ENCODE measurements at regions not wholly inside any gene's neighbourhood (a gene's known extent, or its start where the extent isn't known, plus 50 kb on each side); places are given as distances from the start of the nearest gene placed in this dataset.

DNA sequence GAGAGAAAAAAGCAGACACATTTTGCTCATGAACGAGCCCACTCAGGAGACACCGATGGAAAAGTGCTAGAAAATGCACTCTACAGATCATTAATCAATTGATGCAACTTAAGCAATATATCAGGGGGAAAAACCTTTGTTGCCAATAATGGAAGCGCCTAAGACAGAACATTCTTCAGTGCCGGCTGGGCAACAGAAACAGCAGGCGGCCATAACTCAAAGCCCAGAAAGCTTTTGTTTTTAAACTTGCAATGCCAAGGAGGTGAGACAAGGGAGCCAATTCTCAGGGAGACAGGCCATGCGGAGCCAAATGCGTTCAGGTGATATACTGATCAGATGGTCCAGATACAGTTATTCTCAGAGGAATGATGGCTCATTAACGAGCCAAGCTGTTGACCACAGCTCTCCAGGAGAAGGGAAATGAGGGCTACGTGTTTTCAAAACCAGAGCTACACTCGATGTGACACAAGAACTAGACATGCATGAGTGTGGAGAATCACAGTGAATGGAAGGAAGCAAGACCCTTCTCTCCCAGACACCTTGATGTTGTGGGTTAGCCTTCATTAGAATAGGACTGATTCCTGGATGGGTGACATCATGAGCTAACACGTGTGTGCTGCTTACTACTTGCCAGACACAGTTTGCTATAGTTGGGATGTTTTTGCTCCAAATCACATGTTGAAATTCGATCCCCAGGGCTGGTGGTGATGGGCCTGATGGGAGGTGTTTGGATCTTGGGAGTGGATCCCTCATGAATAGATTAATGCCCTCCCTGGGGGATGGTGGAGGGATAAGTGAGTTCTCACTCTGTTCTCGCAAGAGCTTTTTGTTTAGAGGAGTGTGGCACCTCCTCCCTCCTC, 79.1 kb upstream of the KCNMA1 start:
- TF ChIP-seq TAF1 (IDR thresholded peaks at IDR 0.05; ENCODE audit: borderline replicate concordance, insufficient read depth, low read length): no peak
- TF ChIP-seq, protein P1, sequence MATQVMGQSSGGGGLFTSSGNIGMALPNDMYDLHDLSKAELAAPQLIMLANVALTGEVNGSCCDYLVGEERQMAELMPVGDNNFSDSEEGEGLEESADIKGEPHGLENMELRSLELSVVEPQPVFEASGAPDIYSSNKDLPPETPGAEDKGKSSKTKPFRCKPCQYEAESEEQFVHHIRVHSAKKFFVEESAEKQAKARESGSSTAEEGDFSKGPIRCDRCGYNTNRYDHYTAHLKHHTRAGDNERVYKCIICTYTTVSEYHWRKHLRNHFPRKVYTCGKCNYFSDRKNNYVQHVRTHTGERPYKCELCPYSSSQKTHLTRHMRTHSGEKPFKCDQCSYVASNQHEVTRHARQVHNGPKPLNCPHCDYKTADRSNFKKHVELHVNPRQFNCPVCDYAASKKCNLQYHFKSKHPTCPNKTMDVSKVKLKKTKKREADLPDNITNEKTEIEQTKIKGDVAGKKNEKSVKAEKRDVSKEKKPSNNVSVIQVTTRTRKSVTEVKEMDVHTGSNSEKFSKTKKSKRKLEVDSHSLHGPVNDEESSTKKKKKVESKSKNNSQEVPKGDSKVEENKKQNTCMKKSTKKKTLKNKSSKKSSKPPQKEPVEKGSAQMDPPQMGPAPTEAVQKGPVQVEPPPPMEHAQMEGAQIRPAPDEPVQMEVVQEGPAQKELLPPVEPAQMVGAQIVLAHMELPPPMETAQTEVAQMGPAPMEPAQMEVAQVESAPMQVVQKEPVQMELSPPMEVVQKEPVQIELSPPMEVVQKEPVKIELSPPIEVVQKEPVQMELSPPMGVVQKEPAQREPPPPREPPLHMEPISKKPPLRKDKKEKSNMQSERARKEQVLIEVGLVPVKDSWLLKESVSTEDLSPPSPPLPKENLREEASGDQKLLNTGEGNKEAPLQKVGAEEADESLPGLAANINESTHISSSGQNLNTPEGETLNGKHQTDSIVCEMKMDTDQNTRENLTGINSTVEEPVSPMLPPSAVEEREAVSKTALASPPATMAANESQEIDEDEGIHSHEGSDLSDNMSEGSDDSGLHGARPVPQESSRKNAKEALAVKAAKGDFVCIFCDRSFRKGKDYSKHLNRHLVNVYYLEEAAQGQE (IDR thresholded peaks at IDR 0.05; ENCODE audit: insufficient read depth in 1 of 2, low read depth in 2 of 2, low read length in 2 of 2): no peak
- TF ChIP-seq POLR2AphosphoS5 (IDR thresholded peaks at IDR 0.05; ENCODE audit: low read depth, low read length): no peak
- no peak for TF ChIP-seq SIN3A (IDR thresholded peaks at IDR 0.05; ENCODE audit: borderline replicate concordance, insufficient read depth, low read length)
- no peak for TF ChIP-seq FOXP2 (optimal IDR thresholded peaks at IDR 0.05; ENCODE audit: borderline replicate concordance, extremely low read depth, extremely low read length, insufficient read depth)
